Activated CD4-positive, alpha-beta T cell treated with anti-CD3 and anti-CD28 coated beads for 48 hours (primary cell): ENCODE measurements at regions not wholly inside any gene's neighbourhood (a gene's known extent, or its start where the extent isn't known, plus 50 kb on each side); places are given as distances from the start of the nearest gene placed in this dataset.
"Not testable (repeated sequence)": the region's sequence is repeated elsewhere in the genome, so short reads cannot be mapped to it uniquely, and the experiment has no call there.

Experiments used
- DNase-seq: peaks from one replicate; pipeline ENCODE4 v3.0.0-alpha.2; 2020

DNA sequence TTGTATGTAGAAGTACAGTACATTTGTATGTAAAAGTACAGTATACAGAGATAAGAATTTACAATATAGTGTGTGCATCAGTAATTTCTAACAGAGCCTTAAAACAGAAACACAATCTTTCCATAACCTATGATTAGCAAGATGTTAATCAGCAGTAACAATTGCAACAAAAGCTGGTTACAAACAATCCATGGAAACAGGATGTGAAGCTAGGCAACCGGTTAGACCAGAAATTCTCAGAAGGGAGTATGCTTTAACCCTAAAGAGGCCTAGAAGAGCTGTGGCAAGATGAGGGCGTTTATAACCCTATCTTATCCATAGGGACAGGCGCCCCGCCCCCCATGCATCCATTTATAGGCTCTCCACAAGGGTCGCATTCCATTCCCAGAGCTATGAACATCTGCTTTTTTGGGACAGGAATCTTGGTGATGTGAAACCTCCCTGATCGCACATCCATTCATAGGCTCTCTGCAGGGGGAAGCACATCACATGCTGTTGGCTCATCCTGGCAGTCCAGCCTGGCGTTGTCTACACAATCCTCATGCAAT lies 180.3 kb downstream of the PDGFRA start:
- DNase-seq = not testable (repeated sequence)

DNA sequence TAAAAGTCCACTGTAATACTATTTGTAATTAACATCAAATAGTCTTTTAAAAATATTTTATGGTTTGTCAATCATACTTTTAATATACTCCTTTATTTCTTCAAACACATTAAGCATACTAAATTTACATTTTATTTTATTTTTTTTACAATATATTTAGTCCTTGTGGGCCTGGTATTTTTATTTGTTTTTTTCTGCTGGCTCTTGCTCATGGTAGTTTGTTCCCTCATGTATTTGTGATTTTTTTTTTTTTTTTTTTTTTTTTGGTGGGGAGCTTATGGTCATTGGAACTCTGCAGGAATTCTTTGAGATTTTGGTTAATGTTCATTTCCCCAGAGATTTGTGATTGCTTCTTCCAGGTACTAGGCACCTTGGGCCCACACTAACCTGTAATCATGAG lies 185.5 kb downstream of the PDGFRA start:
- DNase-seq = no peak

DNA sequence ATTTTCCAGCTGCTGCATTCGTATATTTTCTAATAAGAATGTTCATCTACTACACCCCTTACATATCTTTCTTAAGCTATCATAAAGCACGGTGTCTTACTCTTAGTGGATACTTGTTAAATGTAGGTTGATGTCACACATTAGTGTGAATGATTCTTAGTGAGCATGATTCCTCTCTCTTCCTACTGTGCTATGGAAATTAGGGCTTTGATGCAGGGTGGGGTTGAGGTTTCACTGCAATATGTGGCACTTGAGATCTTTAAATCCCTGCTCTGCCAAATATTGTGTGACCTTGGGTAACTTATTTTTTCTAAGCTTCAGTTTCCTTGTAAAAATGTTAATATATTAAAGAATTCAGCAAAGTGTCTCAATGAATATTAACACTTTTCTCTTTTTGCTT lies 188.4 kb downstream of the PDGFRA start:
- no peak for DNase-seq

DNA sequence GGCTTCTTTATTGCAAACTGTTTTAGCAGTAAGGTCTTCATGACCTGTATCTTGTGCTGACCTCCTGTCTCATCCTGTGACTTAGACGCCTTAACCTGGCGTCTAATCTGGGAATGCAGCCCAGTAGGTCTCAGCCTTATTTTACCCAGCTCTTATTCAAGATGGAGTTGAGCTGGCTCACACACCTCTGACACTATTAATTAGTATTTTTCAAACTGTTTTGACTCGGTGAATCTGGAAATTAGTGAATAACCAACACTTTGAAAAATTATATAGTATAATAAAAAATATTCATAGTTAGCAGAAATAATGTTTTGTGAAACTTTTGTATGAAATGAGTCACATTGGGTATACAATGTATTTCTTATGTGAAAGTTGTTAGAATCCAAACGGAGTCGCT lies 189.4 kb downstream of the PDGFRA start:
- DNase-seq = no peak

DNA sequence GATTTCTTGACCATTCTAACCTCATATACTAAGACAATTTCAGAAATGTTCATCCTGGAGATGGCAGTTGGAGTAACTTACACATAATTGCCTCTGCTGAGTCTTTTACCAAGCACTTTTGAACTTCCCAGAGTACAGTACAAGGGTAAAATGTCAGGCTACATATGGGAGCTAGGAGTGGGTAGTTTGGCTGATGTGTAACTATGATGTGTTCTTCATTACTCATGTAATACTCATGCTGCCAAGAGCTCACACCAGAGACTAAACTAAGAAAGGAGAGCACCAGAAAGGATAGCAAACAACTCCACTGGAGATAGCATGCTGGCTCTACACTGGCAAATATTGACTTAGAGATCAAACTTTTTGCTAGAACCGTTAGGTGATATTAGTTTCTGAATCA lies 194.0 kb downstream of the PDGFRA start:
- no peak for DNase-seq

DNA sequence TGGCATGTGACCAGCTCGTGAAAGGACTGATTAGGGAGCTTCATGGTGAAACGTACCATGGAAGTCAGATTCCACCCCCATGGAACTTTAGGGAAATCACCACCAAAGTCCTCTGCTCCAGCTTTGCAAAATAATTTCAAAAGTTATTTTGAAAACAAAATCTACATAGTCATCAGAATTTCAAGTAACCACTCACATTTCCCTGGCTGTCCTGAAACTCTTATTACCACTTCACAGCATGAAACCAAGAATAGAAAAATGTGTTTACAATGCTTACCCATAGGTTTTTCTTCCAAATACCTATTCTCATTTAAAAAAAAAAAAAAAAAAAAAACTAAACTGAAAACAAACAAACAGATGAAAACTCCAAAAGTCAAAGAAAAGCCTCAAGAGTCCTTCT lies 198.7 kb downstream of the PDGFRA start:
- DNase-seq = no peak

DNA sequence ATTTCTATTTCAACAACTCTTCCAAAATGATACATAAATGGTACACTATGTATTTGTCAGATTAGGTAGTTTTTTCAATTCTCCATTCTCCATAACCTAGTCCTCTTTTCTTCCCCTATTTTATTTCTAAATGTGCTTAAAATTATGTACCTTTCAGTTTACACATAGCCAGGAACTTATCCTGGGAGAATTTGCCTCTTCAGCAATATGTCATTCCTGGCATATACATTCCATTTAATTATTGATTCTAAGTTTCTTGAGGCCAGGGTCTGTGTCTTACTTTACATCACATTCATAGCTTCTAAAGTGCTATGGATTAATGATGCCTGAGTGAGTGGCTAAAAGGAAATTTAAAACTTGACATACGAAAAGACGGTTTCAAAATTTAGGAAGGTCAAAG lies 199.8 kb downstream of the PDGFRA start:
- no peak for DNase-seq

DNA sequence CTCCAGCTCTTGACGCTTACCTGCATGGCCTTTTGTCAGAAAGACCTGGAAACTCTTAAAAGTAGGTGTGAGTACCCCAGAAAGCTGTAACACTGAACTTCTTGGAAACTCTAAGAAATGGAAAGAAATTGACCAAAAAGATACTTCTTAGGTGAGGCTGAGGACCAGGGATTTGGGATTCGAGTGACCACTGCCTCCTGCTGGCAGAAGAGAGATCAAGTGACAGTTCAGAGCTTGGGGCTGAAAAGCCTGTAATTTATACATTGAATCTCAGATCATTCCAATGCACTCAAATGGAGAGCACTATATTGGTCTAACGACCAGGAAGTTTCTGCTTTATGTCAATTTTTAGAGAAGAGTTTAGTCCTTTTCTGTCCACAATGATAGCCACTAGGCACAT lies 204.6 kb downstream of the PDGFRA start:
- no peak for DNase-seq

DNA sequence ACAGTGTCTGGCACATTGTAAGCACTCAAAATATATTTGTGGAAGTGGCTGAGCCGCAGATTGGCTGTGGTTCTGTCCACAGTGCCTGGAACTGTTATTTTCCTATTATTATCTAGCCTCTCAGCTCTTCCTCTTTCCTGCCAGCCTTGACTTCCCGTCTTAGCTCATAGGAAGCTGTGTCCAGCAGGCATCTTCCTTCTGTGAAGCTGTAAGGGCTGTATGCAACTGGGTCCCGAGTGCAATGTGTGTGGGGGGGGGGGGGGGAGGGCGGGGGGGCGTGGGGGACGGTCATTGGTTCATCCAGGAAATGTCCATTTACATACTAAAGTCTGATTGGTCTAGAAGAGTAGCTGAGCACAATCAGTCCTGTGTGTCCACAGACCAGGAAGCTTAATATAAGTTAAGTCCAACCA lies 210.7 kb downstream of the PDGFRA start:
- DNase-seq = no peak

DNA sequence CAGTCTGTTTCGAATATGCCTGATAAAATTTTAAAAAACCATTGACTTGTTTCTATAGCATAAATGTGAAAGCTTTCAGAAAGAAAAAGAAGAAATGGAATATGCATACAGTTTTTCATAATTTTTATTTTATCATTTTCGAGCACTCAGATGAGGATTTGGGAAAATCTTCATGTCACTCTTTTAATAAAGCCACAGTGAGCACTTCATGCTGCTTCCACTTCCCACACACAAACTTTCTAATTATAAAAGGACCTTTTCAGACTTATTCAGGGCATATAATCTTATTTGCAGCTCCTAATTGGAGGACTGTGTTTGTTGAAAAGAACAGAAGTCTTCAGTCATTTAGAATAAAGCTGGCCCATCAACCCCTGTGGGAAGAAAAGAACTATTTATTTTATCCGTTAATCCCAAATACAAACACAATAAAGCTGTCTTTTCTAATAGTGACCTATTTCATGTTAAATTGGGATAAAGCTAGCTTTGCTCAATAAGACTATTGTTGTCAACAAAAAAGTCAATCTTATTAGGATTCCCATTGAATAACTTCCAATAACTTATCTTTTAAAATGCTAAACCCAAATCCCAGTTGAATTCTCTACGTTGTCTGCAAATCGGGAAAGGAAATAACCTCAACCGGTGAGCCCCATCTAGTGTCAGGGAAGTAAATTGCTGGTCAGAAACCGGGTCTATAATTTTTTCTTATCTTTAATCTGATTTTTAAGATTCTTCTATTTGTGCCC lies 211.5 kb downstream of the PDGFRA start:
- peak; percentile 3 for DNase-seq

DNA sequence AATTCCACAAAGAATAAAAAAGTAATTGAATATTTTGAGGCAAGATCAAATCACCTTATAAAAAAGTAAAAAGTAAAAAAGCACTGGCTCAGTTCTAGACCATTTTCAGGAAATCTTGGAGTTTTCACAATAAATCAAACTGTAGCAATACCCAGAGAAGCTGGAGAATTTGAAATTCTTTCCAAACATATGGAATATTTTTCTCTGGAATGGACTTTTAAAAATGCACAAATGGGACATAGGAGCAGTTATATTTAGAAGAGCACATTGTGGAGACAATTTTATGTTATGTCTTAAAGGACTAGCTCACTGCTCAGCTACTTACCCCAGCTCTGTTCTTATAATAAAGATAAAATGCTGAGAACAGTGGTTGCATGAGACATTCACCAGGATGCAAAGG lies 211.9 kb upstream of the KIT start:
- DNase-seq = no peak

DNA sequence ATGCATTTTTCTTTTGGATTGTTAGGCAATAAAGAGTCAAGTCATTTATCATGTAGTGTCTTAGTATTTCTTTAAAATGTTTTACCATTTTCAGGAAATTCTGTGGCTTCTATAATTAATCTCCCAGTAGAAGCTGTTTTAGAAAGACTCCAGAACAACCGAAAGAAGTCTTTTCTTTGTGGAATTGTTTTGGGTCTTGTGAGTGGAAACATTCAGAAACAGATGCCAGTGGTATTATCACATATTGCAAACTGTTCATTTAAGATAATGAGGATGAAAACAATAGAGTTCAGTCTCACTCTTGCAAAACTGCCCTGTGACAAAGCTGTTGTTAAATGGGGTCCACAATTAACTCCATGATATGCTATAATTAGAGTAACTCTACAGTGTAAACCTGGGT lies 211.2 kb upstream of the KIT start:
- no peak for DNase-seq

DNA sequence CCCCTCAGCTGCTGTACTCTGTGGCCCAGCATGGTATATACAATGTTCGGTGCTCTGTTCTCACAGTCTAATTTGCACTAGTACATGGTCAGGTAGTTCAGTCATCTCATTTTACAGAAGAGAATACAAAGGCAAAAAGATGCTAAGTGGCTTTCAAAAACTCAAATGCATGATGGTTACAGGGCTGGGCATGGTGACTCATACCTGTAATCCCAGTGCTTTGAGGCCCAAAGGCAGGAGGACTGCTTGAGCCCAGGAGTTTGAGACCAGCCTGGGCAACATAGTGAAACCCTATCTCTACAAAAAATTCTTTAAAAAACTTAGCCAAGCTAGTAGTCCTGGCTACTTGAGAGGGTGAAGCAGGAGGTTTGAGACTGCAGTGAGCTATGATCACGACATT lies 210.5 kb upstream of the KIT start:
- DNase-seq = no peak

DNA sequence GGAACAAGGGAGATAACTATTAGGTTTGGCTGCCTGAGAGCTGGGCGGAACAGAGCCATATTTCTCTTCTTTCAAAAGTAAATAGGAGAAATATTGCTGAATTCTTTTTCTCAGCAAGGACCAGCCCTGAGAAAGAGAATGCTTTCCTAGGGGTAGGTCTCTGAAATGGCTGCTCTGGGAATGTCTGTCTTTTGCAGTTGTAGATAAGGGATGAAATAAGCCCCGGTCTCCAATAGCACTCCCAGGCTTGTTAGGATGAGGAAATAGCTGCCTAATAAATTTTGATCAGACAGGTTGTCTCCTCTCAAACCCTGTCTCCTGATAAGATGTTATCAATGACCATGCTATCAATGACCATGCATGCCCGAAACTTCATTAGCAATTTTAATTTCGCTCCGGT lies 207.8 kb upstream of the KIT start:
- DNase-seq = no peak

DNA sequence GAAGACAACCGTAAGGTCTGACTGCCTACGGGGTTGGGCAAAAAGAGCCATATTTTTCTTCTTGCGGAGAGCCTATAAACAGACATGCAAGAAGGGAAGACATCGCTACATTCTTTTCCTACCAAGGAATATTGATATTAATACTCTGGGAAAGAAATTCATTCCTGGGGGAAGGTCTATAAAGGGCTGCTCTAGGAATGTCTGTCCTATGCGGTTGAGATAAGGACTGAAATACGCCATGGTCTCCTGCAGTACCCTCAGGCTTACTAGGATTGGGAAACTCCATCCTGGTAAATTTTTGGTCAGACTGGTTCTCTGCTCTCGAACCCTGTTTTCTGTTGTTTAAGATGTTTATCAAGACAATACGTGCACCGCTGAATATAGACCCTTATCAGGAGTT lies 190.8 kb upstream of the KIT start:
- not testable (repeated sequence) for DNase-seq

DNA sequence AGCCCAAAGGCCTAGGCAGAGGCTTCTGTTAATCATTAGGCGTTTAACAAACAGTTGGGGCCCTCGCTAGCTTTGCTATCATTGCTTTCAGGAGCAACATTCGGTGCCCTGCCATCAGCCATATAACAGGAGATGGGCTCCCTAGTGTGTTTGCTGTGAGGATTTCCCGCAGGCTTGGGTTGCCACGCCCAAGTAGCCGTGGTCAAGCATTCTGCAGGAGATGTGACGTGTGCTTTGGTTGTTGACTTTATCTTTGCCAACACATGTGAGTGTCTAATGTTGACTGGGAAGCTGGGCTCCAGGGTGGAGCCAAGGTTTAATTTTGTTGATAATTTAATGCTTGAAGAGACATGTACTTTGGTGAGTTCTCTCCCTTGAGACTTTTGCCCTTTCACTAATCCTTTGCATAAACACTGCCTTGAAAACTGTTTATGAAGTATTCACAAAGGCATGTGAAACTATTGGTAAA lies 184.6 kb upstream of the KIT start:
- no peak for DNase-seq

DNA sequence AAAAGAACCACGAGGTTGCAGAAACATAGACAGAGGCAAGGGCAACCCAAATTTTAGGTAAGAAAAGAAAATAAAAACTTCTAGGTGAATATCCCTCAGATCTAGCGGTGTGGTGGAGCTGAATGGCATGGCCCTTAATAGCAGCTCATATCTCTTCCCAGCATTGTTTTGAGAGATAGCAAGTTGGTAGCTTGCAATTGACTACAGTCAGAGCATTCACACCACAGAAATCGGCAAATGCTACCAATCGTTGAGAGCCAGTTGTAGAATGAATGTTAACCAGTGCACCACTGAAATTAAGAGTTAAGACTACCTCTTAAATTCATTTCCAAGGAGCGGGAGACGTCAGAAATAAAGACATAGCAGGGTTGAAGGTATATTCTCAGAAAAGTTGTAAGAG lies 184.0 kb upstream of the KIT start:
- no peak for DNase-seq

DNA sequence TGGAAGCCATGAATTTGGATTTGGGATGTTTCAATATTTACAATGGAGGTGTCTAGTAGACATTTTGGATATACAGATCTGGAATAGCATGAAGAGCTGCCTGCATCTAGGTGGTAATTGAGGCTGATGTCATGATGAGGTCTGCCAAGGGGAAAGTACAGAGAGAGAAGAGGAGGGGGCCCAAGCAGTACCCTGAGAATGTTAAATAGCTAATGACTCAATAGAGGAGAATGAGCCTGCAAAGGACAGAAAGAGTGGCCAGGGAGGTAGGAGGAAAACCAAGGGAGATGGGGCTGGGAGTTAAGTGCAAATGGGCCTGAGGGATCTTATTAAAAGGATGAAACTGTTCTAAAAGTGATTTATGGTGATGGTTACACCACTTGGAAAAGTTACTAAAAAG lies 182.2 kb upstream of the KIT start:
- no peak for DNase-seq

DNA sequence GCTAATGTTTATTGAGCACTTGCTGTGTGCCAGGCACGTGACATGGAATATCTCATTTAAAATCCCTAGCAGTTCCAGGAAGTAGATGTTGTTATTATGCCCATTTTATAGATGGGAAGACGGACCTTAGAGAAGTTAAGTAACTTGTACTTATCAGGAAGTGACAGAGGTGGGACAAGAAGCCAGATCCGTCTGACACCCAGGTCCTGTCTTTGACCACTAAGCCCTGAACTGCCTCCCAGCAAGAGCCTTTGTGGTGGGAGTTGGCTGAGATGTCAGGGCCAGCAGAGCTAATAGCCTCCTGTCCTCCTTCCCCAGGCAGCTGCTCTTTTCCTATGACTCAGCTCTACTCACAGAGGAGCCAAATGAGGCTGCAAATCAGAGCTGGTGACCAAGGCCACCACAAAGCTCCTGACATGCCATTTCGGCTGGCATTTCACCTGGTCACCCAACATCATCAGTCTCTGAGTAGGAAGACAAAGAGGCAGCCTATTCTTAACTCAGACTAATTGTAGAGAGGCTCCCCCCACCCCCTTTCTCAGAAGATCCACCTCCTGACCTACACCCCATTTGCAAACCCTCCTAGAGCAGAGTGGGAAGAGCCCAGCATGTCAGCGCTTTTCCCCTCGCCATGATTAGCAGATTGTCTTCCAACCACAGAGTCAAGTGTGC lies 175.1 kb upstream of the KIT start:
- no peak for DNase-seq

DNA sequence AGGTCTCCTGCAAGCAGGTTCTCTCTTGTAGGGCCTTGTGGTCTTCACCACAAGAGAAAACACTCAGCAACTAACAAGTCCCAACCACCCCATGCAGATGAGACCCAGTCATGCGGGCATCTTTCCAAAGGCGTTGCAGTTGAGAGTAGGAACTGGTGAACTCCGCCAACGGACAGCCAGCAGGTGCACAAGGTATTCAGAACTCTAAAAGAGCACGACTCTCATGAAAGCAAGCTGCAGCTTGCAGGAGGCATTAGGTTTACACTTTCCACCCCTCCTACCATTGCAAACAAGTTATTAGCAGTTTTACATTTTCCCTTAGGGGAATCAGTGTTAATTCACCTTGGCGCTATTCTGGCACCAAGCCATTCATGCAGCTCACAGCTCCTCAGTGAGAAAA lies 173.4 kb upstream of the KIT start:
- DNase-seq = no peak

DNA sequence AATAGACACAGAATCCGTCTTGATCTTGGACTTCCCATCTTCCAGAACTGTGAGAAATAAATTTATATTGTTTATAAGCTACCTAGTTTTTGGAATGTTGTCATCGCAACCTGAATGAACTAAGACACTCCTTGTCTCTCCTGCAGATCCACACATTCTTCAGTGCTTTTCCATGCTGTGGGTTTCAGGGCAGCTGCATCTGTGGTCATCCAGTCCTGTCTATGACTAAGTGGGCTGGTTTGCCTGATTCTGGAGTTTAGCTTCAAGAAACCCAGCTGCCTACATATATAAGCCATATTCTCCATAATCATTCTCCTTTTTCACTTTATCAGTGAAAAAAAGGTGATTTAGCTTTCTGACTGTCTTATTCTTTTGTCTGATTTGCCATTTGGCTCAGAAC lies 170.3 kb upstream of the KIT start:
- no peak for DNase-seq

DNA sequence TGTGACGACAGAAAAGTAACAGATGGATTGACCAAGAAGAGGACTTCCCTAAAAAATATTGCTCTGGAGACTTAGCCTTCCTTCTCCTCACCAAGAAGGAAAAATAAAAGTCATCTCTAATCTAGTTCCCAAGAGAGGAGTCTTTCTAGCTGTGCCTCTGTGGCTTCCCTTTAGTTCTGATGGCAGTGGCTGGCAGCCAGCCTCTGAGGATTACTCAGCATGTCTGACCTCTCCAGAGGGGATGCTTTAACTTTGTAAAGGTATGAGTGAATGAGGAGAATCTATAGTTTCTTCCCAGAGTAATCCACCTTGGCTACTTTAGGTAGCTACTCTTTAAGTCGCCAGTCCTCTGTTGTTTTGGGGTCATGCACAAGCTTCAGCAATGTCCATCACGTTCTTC lies 163.9 kb upstream of the KIT start:
- DNase-seq = no peak

DNA sequence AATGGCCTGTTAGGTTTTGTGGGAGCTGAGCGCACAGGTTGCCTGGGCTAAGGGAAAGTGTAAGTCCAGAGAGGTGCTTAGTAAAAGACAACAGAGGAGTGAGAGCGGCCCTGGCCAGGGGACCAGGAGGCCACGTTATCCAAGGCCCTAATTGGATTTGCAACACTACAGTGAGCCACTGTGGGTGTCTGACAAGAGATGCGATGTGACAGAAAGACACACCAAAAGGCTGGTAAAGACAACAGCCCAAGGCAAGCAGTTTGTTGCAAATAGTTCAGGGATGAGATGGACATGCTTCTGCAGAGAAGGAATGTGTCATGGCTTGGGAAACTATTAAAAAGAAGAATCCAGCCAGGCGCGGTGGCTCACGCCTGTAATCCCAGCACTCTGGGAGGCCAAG lies 162.7 kb upstream of the KIT start:
- DNase-seq = no peak

DNA sequence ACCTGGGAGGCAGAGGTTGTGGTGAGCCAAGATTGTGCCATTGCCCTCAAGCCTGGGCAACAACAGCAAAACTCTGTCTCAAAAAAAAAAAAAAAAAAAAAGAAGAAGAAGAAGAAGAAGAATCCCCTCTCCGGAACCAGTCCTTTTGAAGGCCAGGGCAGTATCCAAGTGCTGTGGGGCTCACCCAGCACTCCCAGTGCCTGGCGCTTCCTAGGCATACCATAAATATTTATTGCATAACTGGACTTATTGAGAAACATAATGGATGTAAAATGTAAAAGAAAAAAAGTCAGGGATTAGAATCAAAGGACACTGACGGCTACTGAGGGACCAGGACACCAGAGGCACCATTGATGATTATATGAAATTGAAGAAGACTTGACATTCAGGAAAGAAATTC lies 162.1 kb upstream of the KIT start:
- no peak for DNase-seq

DNA sequence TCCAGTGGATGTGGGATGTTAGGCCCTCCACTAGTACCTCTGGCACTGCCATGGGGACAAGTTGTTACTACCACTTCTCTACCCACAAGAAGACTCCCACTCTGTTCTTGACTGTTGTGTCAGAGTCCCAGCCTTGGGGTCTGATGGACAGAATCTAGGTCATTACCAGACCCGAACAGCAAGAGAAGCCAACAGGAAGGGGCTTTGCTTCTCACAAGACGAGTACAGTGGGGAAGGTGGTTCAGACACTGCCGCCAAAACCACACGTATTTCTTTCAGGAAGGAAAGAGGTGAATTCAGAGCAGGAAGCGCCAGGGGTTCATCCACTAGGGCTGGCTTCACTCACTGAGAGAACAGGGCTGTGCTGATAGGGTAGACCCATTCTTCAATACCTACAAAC lies 161.3 kb upstream of the KIT start:
- DNase-seq = no peak
